ENCODE measurements at regions not wholly inside any gene's neighbourhood (a gene's known extent, or its start where the extent isn't known, plus 50 kb on each side); places are given as distances from the start of the nearest gene placed in this dataset.

DNA sequence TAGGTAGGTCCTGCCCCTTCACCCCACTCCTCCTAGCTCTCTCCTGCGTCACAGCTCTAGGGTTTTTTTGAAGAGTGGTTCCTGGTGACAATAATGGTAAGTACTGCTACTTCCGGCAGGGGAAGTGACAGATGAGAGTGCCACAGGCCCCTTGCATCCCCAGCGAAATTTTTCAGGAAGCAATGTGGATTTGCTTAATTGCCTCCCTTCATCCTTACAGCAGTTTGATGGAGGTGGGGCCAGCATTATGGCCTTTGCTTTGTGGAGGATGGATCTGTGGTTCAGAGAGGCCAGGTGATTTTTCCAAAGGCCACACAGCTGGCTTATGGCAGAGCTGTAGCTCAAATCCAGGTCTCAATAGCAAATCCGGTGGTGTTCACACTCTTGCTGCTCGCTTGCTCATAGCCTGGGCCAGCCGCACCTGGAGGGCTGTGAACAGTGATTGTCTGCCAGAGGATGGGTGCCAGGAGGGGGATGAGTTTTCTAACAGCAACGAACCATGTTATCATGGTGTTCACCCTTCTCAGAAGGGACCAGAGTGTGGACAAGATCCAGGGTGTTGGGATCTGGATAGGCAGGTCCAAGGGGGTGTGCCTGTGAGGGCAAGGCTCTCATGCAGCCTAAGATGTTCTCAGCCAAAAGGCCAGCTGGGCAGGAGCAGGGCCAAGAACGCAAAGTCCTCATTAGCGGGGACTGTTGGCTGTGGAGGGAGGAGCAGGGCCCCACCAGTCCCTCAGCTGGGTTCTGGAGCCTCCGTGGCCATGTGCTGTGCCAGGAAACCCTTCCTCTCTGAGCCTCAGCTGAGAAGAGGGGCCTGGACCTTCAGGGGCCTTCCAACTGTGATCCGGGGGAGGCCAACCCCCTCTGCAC lies 89.0 kb downstream of the EMX2 start:
- Histone ChIP-seq H3K27ac (ENCODE audit: low read depth, low read length) (no peak overlapping the region), H3K4me3 (ENCODE audit: low read depth, low read length) (no peak overlapping the region), H3K36me3 (ENCODE audit: control insufficient read depth, insufficient read depth, low read length) (no peaks in the 10 kb centered on the region), H3K9me3 (ENCODE audit: control insufficient read depth, insufficient read depth, low read length) (no peaks in the 10 kb centered on the region), H3K27me3 (ENCODE audit: control insufficient read depth, insufficient read depth, low read length) (no peaks in the 10 kb centered on the region), H3K4me1 (ENCODE audit: control insufficient read depth, insufficient read depth, low read length) (peaks cover 8% of the 10 kb centered on the region)
- 72% methylated on average over 8 of the region's 11 CpGs for WGBS (ENCODE audit: insufficient coverage)
- DNase-seq (ENCODE audit: low read depth in 4 of 6, low spot score in 6 of 6) = peak in 1 of 6 donors; percentile 68

DNA sequence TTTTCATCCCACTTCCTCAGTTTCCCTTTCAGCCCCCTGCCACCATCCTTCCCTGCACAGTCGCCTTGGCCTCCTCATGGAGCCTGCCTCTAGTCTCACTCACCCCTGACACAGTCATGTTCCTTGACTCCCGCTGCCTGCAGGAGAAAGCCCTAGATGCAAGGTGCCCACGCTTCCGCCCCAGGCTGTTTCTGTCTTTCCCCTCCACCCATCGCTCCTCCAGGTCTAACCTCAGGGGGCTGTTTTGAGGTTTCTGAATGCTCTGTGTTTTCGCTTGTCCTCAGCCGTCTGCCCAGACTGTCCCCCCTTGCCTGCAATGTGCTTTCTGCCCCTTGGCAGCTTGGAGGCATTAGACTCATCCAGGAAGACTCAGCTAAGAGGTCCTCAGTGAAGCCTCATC lies 89.9 kb downstream of the EMX2 start:
- no peaks in the 10 kb centered on the region for H3K36me3 ChIP-seq (ENCODE audit: control insufficient read depth, insufficient read depth, low read length)
- H3K9me3 ChIP-seq (ENCODE audit: control insufficient read depth, insufficient read depth, low read length) = no peaks in the 10 kb centered on the region
- H3K4me1 ChIP-seq (ENCODE audit: control insufficient read depth, insufficient read depth, low read length) = peaks cover 8% of the 10 kb centered on the region
- no peak for DNase-seq (ENCODE audit: low read depth in 4 of 6, low spot score in 6 of 6)
- no peaks in the 10 kb centered on the region for H3K27me3 ChIP-seq (ENCODE audit: control insufficient read depth, insufficient read depth, low read length)
- no peak overlapping the region for H3K27ac ChIP-seq (ENCODE audit: low read depth, low read length)
- 89% methylated on average over 7 of the region's 7 CpGs for WGBS (ENCODE audit: insufficient coverage)
- H3K4me3 ChIP-seq (ENCODE audit: low read depth, low read length) = no peak overlapping the region

DNA sequence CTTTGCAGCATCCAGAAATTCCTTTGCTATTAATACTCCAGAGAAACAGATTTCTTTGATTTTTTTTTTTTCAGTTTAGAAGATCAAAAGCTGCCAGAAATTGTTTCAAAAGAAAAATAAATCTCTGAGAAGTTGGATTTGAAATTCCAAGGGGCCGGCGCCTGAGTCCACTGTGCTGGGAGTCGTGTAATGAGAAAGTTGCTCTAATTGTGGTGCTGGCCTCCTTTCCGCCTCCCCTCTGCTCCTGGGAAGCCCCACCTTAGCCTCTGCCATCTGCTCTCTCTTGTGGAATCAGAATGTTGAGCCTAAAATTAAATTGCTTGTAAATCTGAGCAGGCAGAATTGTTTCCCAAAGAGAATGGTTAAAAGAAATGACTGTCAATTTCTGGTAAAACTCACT lies 93.3 kb downstream of the EMX2 start:
- WGBS (ENCODE audit: insufficient coverage) = 79% methylated on average over 3 of the region's 4 CpGs
- Histone ChIP-seq H3K4me1 (ENCODE audit: control insufficient read depth, insufficient read depth, low read length) (peaks cover 8% of the 10 kb centered on the region), H3K36me3 (ENCODE audit: control insufficient read depth, insufficient read depth, low read length) (no peaks in the 10 kb centered on the region), H3K27me3 (ENCODE audit: control insufficient read depth, insufficient read depth, low read length) (no peaks in the 10 kb centered on the region), H3K4me3 (ENCODE audit: low read depth, low read length) (no peak overlapping the region), H3K9me3 (ENCODE audit: control insufficient read depth, insufficient read depth, low read length) (no peaks in the 10 kb centered on the region), H3K27ac (ENCODE audit: low read depth, low read length) (no peak overlapping the region)
- peak in 1 of 6 donors; percentile 31 for DNase-seq (ENCODE audit: low read depth in 4 of 6, low spot score in 6 of 6)

DNA sequence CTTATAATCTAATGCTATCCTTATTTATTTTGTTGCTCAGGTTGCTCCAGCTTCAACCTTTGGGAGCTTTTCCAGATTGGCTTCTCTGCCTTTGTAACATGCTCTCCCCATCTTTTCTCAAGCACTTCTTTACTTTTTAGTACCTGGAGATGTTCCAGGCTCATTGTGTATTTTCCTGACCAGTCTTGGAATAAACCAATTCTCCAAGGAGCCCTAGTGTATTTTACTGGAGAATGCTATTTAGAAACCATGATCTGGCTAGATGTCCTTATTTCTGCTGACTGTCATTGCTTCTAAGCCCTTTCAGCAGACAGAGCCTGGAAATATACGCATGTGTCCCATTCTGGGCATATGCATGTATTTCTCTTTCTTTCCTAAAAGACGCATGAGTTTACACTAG lies 95.7 kb downstream of the EMX2 start:
- Histone ChIP-seq H3K9me3 (ENCODE audit: control insufficient read depth, insufficient read depth, low read length) (no peaks in the 10 kb centered on the region), H3K4me1 (ENCODE audit: control insufficient read depth, insufficient read depth, low read length) (no peaks in the 10 kb centered on the region), H3K27me3 (ENCODE audit: control insufficient read depth, insufficient read depth, low read length) (no peaks in the 10 kb centered on the region), H3K27ac (ENCODE audit: low read depth, low read length) (no peak overlapping the region), H3K36me3 (ENCODE audit: control insufficient read depth, insufficient read depth, low read length) (no peaks in the 10 kb centered on the region), H3K4me3 (ENCODE audit: low read depth, low read length) (no peak overlapping the region)
- peak in 3 of 6 donors; percentile 3 to 29 (median 12) for DNase-seq (ENCODE audit: low read depth in 4 of 6, low spot score in 6 of 6)
- WGBS (ENCODE audit: insufficient coverage) = 64% methylated on average over 2 of the region's 2 CpGs

DNA sequence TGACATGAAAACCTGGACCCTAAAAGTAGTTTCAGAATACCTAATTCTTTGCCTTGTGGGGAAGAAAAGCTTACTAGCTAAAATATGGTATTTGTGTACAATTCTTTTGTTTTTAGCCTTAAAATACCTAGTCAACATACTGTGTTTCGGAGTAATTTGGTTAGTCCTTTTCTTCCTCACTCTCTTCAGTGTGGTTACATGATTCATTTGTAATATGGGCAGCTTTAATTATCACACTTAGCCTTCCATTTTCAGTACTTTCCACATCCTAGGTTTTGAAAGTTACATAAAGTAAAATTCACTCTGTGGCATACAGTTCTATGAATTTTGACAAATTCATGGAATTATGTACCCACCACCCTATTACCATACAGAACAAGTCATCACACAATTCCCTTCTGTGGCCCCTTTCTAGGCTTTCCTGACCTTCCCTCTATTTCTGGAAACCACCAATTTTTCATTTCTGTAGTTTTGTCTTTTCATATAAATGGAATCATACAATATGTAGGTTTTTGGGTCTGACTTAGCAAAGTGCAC lies 96.2 kb downstream of the EMX2 start:
- Histone ChIP-seq H3K27ac (ENCODE audit: low read depth, low read length) (no peak overlapping the region), H3K9me3 (ENCODE audit: control insufficient read depth, insufficient read depth, low read length) (no peaks in the 10 kb centered on the region), H3K4me3 (ENCODE audit: low read depth, low read length) (no peak overlapping the region), H3K36me3 (ENCODE audit: control insufficient read depth, insufficient read depth, low read length) (no peaks in the 10 kb centered on the region), H3K4me1 (ENCODE audit: control insufficient read depth, insufficient read depth, low read length) (no peaks in the 10 kb centered on the region), H3K27me3 (ENCODE audit: control insufficient read depth, insufficient read depth, low read length) (no peaks in the 10 kb centered on the region)
- no peak for DNase-seq (ENCODE audit: low read depth in 4 of 6, low spot score in 6 of 6)
- no CpG with 5 or more reads among the region's 1 CpG for WGBS (ENCODE audit: insufficient coverage)

DNA sequence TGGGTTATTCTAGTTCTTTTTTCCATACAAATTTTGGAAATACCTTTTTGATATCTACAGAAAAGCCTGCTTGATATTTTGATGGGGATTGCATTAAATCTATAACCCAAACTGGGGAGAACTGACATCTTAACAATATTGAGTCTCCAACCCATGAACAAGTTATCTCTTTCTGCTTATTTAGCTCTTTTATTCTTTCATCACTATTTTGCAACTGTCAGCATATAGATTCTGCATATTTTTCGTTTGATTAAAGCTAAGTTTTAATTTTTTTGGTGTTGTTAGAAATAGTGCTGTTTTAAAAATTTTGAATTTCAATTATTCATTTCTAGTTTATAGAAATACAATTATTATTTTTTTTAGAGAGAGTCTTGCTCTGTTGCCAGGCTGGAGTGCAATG lies 97.9 kb downstream of the EMX2 start:
- no peak overlapping the region for H3K4me3 ChIP-seq (ENCODE audit: low read depth, low read length)
- H3K36me3 ChIP-seq (ENCODE audit: control insufficient read depth, insufficient read depth, low read length) = no peaks in the 10 kb centered on the region
- WGBS (ENCODE audit: insufficient coverage) = no CpG with 5 or more reads among the region's 1 CpG
- no peaks in the 10 kb centered on the region for H3K9me3 ChIP-seq (ENCODE audit: control insufficient read depth, insufficient read depth, low read length)
- H3K4me1 ChIP-seq (ENCODE audit: control insufficient read depth, insufficient read depth, low read length) = no peaks in the 10 kb centered on the region
- no peak for DNase-seq (ENCODE audit: low read depth in 4 of 6, low spot score in 6 of 6)
- no peaks in the 10 kb centered on the region for H3K27me3 ChIP-seq (ENCODE audit: control insufficient read depth, insufficient read depth, low read length)
- H3K27ac ChIP-seq (ENCODE audit: low read depth, low read length) = no peak overlapping the region

DNA sequence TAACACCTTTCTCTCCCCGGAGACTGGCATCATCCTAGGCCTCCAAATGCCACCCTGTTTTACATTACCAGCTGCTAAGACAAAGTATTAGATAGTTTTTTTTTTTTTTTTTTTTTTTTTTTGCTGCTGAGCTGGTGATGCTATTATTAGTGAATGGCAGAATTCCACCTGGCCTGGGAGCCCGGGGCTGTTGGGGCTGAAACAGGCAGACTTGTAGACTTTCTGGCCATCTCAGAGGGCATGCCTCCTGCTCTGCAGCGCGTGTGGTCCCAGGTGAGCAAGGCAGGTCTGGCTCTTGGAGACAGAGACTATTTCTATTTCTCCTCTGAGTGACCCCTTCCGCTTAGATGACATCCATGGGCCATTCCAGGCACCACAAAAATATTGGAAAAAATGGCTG lies 104.2 kb downstream of the EMX2 start:
- no peaks in the 10 kb centered on the region for H3K36me3 ChIP-seq (ENCODE audit: control insufficient read depth, insufficient read depth, low read length)
- no peaks in the 10 kb centered on the region for H3K4me1 ChIP-seq (ENCODE audit: control insufficient read depth, insufficient read depth, low read length)
- no peak overlapping the region for H3K27ac ChIP-seq (ENCODE audit: low read depth, low read length)
- DNase-seq (ENCODE audit: low read depth in 4 of 6, low spot score in 6 of 6) = no peak
- H3K9me3 ChIP-seq (ENCODE audit: control insufficient read depth, insufficient read depth, low read length) = no peaks in the 10 kb centered on the region
- no peaks in the 10 kb centered on the region for H3K27me3 ChIP-seq (ENCODE audit: control insufficient read depth, insufficient read depth, low read length)
- 71% methylated on average over 3 of the region's 5 CpGs for WGBS (ENCODE audit: insufficient coverage)
- H3K4me3 ChIP-seq (ENCODE audit: low read depth, low read length) = no peak overlapping the region

DNA sequence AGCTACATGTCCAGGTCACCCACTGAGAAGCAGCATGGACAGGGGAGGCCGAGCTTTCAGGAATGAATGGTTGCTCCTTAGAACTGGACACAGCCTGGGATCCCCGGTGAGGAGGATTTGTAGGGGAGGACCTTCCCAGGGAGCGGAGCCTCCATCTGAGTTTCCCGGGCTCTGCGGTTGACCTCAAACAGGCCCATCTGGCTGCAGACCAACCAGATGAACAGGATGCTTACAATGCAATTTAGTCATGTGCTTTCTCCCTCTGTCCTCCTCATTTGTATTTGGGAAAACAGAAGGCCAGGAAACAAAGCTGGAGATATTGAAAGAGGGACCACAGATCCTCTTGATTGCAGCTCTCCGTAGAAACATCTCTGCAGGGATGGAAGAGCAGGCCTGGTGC lies 104.8 kb downstream of the EMX2 start:
- Histone ChIP-seq H3K27me3 (ENCODE audit: control insufficient read depth, insufficient read depth, low read length) (no peaks in the 10 kb centered on the region), H3K4me1 (ENCODE audit: control insufficient read depth, insufficient read depth, low read length) (no peaks in the 10 kb centered on the region), H3K4me3 (ENCODE audit: low read depth, low read length) (no peak overlapping the region), H3K36me3 (ENCODE audit: control insufficient read depth, insufficient read depth, low read length) (no peaks in the 10 kb centered on the region), H3K9me3 (ENCODE audit: control insufficient read depth, insufficient read depth, low read length) (no peaks in the 10 kb centered on the region), H3K27ac (ENCODE audit: low read depth, low read length) (no peak overlapping the region)
- WGBS (ENCODE audit: insufficient coverage) = 42% methylated on average over 4 of the region's 6 CpGs
- DNase-seq (ENCODE audit: low read depth in 4 of 6, low spot score in 6 of 6) = no peak

DNA sequence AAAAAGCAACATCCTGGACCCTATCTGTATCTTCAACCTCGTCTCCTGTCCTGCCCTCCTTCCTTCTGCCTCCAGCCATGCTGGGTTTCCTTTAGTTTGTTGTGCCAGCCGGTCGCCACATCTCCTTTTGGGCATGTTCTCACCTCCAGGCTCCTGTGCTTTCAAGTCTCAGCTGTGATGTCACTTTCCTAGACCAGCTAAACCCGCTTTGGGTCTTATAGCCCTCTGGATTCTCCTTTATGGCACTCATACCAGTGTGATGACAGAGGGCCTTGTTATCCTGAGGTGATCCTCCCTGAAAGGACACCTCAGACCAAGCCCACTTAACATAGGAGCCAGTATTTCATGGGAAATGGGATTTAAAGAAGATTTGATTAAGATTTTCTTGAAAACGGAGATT lies 108.6 kb downstream of the EMX2 start:
- Histone ChIP-seq H3K36me3 (ENCODE audit: control insufficient read depth, insufficient read depth, low read length) (no peaks in the 10 kb centered on the region), H3K4me3 (ENCODE audit: low read depth, low read length) (no peak overlapping the region), H3K27me3 (ENCODE audit: control insufficient read depth, insufficient read depth, low read length) (no peaks in the 10 kb centered on the region), H3K4me1 (ENCODE audit: control insufficient read depth, insufficient read depth, low read length) (no peaks in the 10 kb centered on the region), H3K9me3 (ENCODE audit: control insufficient read depth, insufficient read depth, low read length) (no peaks in the 10 kb centered on the region), H3K27ac (ENCODE audit: low read depth, low read length) (no peak overlapping the region)
- DNase-seq (ENCODE audit: low read depth in 4 of 6, low spot score in 6 of 6) = no peak
- 83% methylated on average over 3 of the region's 5 CpGs for WGBS (ENCODE audit: insufficient coverage)

All from spinal cord (tissue), 9 donors.